ENCODE measurements at regions not wholly inside any gene's neighbourhood (a gene's known extent, or its start where the extent isn't known, plus 50 kb on each side); places are given as distances from the start of the nearest gene placed in this dataset.

- DNase-seq (ENCODE audit: extremely low spot score): no peak
- ChIA-PET POLR2A (no interaction called here), CTCF (no interaction called here)
- TF ChIP-seq ELF4 (IDR thresholded peaks at IDR 0.05): no peak
- no peak for TF ChIP-seq BHLHE40 (IDR thresholded peaks at IDR 0.05; ENCODE audit: borderline replicate concordance)
- no peak for TF ChIP-seq FOXA1 (IDR thresholded peaks at IDR 0.05)
- no peak for TF ChIP-seq FOXK2 (IDR thresholded peaks at IDR 0.05)
- no peak for TF ChIP-seq HDGF (IDR thresholded peaks at IDR 0.05; ENCODE audit: borderline replicate concordance)
- no peak for TF ChIP-seq ARNT (IDR thresholded peaks at IDR 0.05)
- TF ChIP-seq NFRKB (IDR thresholded peaks at IDR 0.05): no peak
- TF ChIP-seq LEF1 (IDR thresholded peaks at IDR 0.05; ENCODE audit: borderline replicate concordance): no peak
- TF ChIP-seq CTBP1 (IDR thresholded peaks at IDR 0.05; ENCODE audit: borderline replicate concordance): no peak
- TF ChIP-seq FOXM1 (IDR thresholded peaks at IDR 0.05; ENCODE audit: borderline replicate concordance): no peak
- no peak for TF ChIP-seq L3MBTL2 (conservative IDR thresholded peaks at IDR 0.05)
- no peak for TF ChIP-seq ZNF384 (IDR thresholded peaks at IDR 0.05)
- no peak for TF ChIP-seq TARDBP (IDR thresholded peaks at IDR 0.05)
- no peak for TF ChIP-seq SUZ12 (IDR thresholded peaks at IDR 0.05)
- no peak for TF ChIP-seq PKNOX1 (IDR thresholded peaks at IDR 0.05)
- no peak for TF ChIP-seq SP1 (IDR thresholded peaks at IDR 0.05)
Observed at GRCh38 chr13:83350569-83350968, 531.7 kb downstream of the SLITRK1 start.

- CTCF ChIA-PET: no interaction called here
- POLR2A ChIA-PET: no interaction called here
- DNase-seq (ENCODE audit: extremely low spot score): no peak
- TF ChIP-seq L3MBTL2 (conservative IDR thresholded peaks at IDR 0.05) (no peak), LEF1 (IDR thresholded peaks at IDR 0.05; ENCODE audit: borderline replicate concordance) (no peak), PKNOX1 (IDR thresholded peaks at IDR 0.05) (no peak), ELF4 (IDR thresholded peaks at IDR 0.05) (no peak), FOXK2 (IDR thresholded peaks at IDR 0.05) (no peak), ARNT (IDR thresholded peaks at IDR 0.05) (no peak), FOXM1 (IDR thresholded peaks at IDR 0.05; ENCODE audit: borderline replicate concordance) (no peak), CTBP1 (IDR thresholded peaks at IDR 0.05; ENCODE audit: borderline replicate concordance) (no peak), ZNF384 (IDR thresholded peaks at IDR 0.05) (no peak), SUZ12 (IDR thresholded peaks at IDR 0.05) (no peak), SP1 (IDR thresholded peaks at IDR 0.05) (no peak), TARDBP (IDR thresholded peaks at IDR 0.05) (no peak), FOXA1 (IDR thresholded peaks at IDR 0.05) (no peak), BHLHE40 (IDR thresholded peaks at IDR 0.05; ENCODE audit: borderline replicate concordance) (no peak), NFRKB (IDR thresholded peaks at IDR 0.05) (no peak)
Observed at GRCh38 chr13:83344518-83344917, 537.8 kb downstream of the SLITRK1 start.

- ChIA-PET CTCF (no interaction called here), POLR2A (no interaction called here)
- DNase-seq (ENCODE audit: extremely low spot score): no peak
- TF ChIP-seq PKNOX1 (IDR thresholded peaks at IDR 0.05) (peak; percentile 76; the same call in 1 of the 2 replicates), L3MBTL2 (conservative IDR thresholded peaks at IDR 0.05) (no peak), ZNF384 (IDR thresholded peaks at IDR 0.05) (no peak), SUZ12 (IDR thresholded peaks at IDR 0.05) (no peak), HDGF (IDR thresholded peaks at IDR 0.05; ENCODE audit: borderline replicate concordance) (no peak), CTBP1 (IDR thresholded peaks at IDR 0.05; ENCODE audit: borderline replicate concordance) (no peak)
Observed at GRCh38 chr13:83340170-83340569, 542.1 kb downstream of the SLITRK1 start.

DNA sequence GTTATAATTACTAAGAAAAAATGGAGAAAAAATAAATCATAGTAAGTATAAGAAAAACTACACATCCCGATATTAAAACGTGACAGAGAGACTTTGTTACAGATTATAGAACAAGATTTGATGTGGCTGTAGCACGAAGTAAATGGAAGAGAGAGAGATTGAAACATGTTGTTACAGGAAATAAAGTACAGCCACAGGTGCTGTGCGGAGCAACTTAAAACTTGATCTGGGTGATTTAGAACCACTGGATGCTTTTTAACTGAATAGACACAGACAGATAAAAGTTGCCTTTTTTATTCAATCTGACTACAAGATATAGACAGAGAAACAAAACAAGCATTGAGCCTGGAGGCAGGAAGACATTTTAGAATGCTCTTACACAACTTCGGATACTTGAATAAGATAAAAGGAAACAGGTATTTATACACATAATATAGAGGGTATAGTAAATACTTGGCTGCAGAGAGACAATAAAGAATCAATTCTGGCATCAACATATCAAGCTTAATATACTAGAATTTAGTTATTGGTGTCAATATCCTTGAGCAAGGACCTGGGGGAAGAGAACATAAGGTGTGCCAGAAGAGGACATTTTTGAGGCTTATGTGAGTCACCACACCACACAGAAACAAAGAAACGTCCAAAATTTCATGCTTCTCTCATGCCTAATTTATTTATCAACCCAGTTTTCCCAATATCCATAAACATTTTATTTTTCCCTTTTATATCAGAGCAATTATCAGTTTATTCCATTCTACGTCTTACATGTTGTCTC is 548.5 kb downstream of the SLITRK1 start:
- no peak for TF ChIP-seq L3MBTL2 (conservative IDR thresholded peaks at IDR 0.05)
- CTCF ChIA-PET: no interaction called here
- POLR2A ChIA-PET: no interaction called here
- no peak for DNase-seq (ENCODE audit: extremely low spot score)

- POLR2A ChIA-PET: no interaction called here
- no peak for DNase-seq (ENCODE audit: extremely low spot score)
- TF ChIP-seq FOXK2 (IDR thresholded peaks at IDR 0.05) (no peak), BHLHE40 (IDR thresholded peaks at IDR 0.05; ENCODE audit: borderline replicate concordance) (no peak), ZNF384 (IDR thresholded peaks at IDR 0.05) (no peak), SP1 (IDR thresholded peaks at IDR 0.05) (no peak), SUZ12 (IDR thresholded peaks at IDR 0.05) (no peak), PKNOX1 (IDR thresholded peaks at IDR 0.05) (no peak), ELF4 (IDR thresholded peaks at IDR 0.05) (no peak), LEF1 (IDR thresholded peaks at IDR 0.05; ENCODE audit: borderline replicate concordance) (no peak), ARNT (IDR thresholded peaks at IDR 0.05) (no peak), TARDBP (IDR thresholded peaks at IDR 0.05) (no peak), FOXM1 (IDR thresholded peaks at IDR 0.05; ENCODE audit: borderline replicate concordance) (no peak), L3MBTL2 (conservative IDR thresholded peaks at IDR 0.05) (no peak), FOXA1 (IDR thresholded peaks at IDR 0.05) (no peak), HDGF (IDR thresholded peaks at IDR 0.05; ENCODE audit: borderline replicate concordance) (no peak), CTBP1 (IDR thresholded peaks at IDR 0.05; ENCODE audit: borderline replicate concordance) (no peak), NFRKB (IDR thresholded peaks at IDR 0.05) (no peak)
- CTCF ChIA-PET: no interaction called here
Observed at GRCh38 chr13:83332751-83333150, 549.5 kb downstream of the SLITRK1 start.

GRCh38 chr13:83327091-83327490 is 555.2 kb downstream of the SLITRK1 start:
- POLR2A ChIA-PET: no interaction called here
- DNase-seq (ENCODE audit: extremely low spot score): no peak
- CTCF ChIA-PET: no interaction called here

More at GRCh38 chr13:83327091-83327490, 555.2 kb downstream of the SLITRK1 start:
- TF ChIP-seq ARNT (IDR thresholded peaks at IDR 0.05) (no peak), NFRKB (IDR thresholded peaks at IDR 0.05) (no peak), FOXA1 (IDR thresholded peaks at IDR 0.05) (no peak), SP1 (IDR thresholded peaks at IDR 0.05) (no peak), SUZ12 (IDR thresholded peaks at IDR 0.05) (no peak), PKNOX1 (IDR thresholded peaks at IDR 0.05) (no peak)
